Mesenchymal stem cell (in vitro differentiated cells and primary cell): ENCODE measurements at regions not wholly inside any gene's neighbourhood (a gene's known extent, or its start where the extent isn't known, plus 50 kb on each side); places are given as distances from the start of the nearest gene placed in this dataset.

Experiments used
- DNase-seq: peaks from one replicate; pipeline ENCODE4 v3.0.0-alpha.2; 2013
- H2AFZ ChIP-seq: one replicate; pipeline ENCODE4 v1.6.1; 2013; ENCODE audit warnings: low read depth, mild to moderate bottlenecking, control low read depth, inconsistent platforms, low read length, moderate library complexity
- H2AK5ac ChIP-seq: 2 replicates; pipeline ENCODE4 v1.6.1; 2013; ENCODE audit warnings: low read length, moderate library complexity, mild to moderate bottlenecking, inconsistent platforms; ENCODE audit not compliant: severe bottlenecking
- H2BK120ac ChIP-seq: one replicate; pipeline ENCODE4 v1.6.1; 2013; ENCODE audit warnings: low read depth, mild to moderate bottlenecking, inconsistent platforms, low read length, moderate library complexity
- H2BK12ac ChIP-seq, 2 experiments: one replicate each; pipeline ENCODE4 v1.6.1; 2013; ENCODE audit warnings: inconsistent platforms in 2 of 2, low read length in 2 of 2, mild to moderate bottlenecking in 2 of 2, moderate library complexity in 2 of 2, control low read depth in 1 of 2
- H2BK15ac ChIP-seq: one replicate; pipeline ENCODE4 v1.6.1; 2013; ENCODE audit warnings: mild to moderate bottlenecking, low read depth, inconsistent platforms; ENCODE audit not compliant: poor library complexity, severe bottlenecking
- H2BK5ac ChIP-seq: 2 replicates; pipeline ENCODE4 v1.6.1; 2013; ENCODE audit warnings: low read depth, mild to moderate bottlenecking, low read length, control low read depth, inconsistent platforms; ENCODE audit not compliant: poor library complexity, severe bottlenecking
- H3K14ac ChIP-seq, 2 experiments: one replicate each; pipeline ENCODE4 v1.6.1; 2013; ENCODE audit warnings: inconsistent platforms in 2 of 2, low read length in 2 of 2, control low read depth in 1 of 2, mild to moderate bottlenecking in 1 of 2, moderate library complexity in 1 of 2
- H3K18ac ChIP-seq, 2 experiments: one replicate each; pipeline ENCODE4 v1.6.1; 2013; ENCODE audit warnings: inconsistent platforms in 2 of 2, low read length in 2 of 2, control low read depth in 1 of 2, low read depth in 1 of 2, mild to moderate bottlenecking in 1 of 2
- H3K23ac ChIP-seq, 2 experiments: one replicate each; pipeline ENCODE4 v1.6.1; 2013; ENCODE audit warnings: inconsistent platforms in 2 of 2, low read length in 2 of 2, mild to moderate bottlenecking in 2 of 2, moderate library complexity in 2 of 2, control low read depth in 1 of 2
- H3K27ac ChIP-seq: 2 replicates; pipeline ENCODE4 v1.5.1; 2013; ENCODE audit warnings: mild to moderate bottlenecking, moderate library complexity, low read length, control low read depth, inconsistent platforms; ENCODE audit not compliant: poor library complexity, severe bottlenecking
- H3K27me3 ChIP-seq, 2 experiments: 2 replicates each; pipeline versions ENCODE4 v1.6.1 to v1.7.0; 2013; ENCODE audit warnings: low read length in 2 of 2, mild to moderate bottlenecking in 2 of 2, moderate library complexity in 2 of 2, control low read depth in 1 of 2, inconsistent platforms in 1 of 2; ENCODE audit not compliant: control insufficient read depth in 1 of 2, insufficient read depth in 1 of 2
- H3K36me3 ChIP-seq, 2 experiments: 2 replicates each; pipeline versions ENCODE4 v1.6.1 to v1.7.0; 2013; ENCODE audit warnings: low read length in 2 of 2, control low read depth in 1 of 2, inconsistent platforms in 1 of 2, low read depth in 1 of 2, mild to moderate bottlenecking in 1 of 2; ENCODE audit not compliant: insufficient read depth in 2 of 2, control insufficient read depth in 1 of 2
- H3K4ac ChIP-seq, 2 experiments: one replicate each; pipeline ENCODE4 v1.6.1; 2013; ENCODE audit warnings: inconsistent platforms in 2 of 2, low read length in 2 of 2, mild to moderate bottlenecking in 2 of 2, moderate library complexity in 2 of 2, control low read depth in 1 of 2, low read depth in 1 of 2
- H3K4me1 ChIP-seq: 2 replicates; pipeline ENCODE4 v1.6.1; 2013; ENCODE audit warnings: low read depth, low read length, control low read depth; ENCODE audit not compliant: control insufficient read depth, insufficient read depth
- H3K4me2 ChIP-seq: 2 replicates; pipeline ENCODE4 v1.6.1; 2013; ENCODE audit warnings: low read length, mild to moderate bottlenecking, inconsistent platforms; ENCODE audit not compliant: poor library complexity, severe bottlenecking
- H3K4me3 ChIP-seq, 2 experiments: 2 replicates each; pipeline versions ENCODE4 v1.5.1 to v1.7.0; 2013; ENCODE audit warnings: low read length in 2 of 2, mild to moderate bottlenecking in 2 of 2, control low read depth in 1 of 2, low read depth in 1 of 2; ENCODE audit not compliant: insufficient read depth in 1 of 2
- H3K79me1 ChIP-seq: replicated peaks from 2 replicates; pipeline ENCODE4 v1.6.1; 2013; ENCODE audit warnings: mild to moderate bottlenecking, control low read depth, low read length, inconsistent platforms; ENCODE audit not compliant: poor library complexity, severe bottlenecking
- H3K9ac ChIP-seq: 2 replicates; pipeline ENCODE4 v1.7.0; 2013; ENCODE audit warnings: mild to moderate bottlenecking, low read length, moderate library complexity
- H3K9me3 ChIP-seq: 2 replicates; pipeline ENCODE4 v1.7.0; 2013; ENCODE audit warnings: mild to moderate bottlenecking, low read length; ENCODE audit not compliant: control insufficient read depth
- H4K8ac ChIP-seq: one replicate; pipeline ENCODE4 v1.6.1; 2013; ENCODE audit warnings: inconsistent platforms, mild to moderate bottlenecking, low read length, moderate library complexity
- H4K91ac ChIP-seq: one replicate; pipeline ENCODE4 v1.6.1; 2013; ENCODE audit warnings: mild to moderate bottlenecking, low read length, inconsistent platforms
- WGBS: methylation state at CpG from one replicate; pipeline ENCODE4 v1.1.7; 2013; ENCODE audit warnings: mixed read lengths; 5-methylcytosine and 5-hydroxymethylcytosine counted together

DNA sequence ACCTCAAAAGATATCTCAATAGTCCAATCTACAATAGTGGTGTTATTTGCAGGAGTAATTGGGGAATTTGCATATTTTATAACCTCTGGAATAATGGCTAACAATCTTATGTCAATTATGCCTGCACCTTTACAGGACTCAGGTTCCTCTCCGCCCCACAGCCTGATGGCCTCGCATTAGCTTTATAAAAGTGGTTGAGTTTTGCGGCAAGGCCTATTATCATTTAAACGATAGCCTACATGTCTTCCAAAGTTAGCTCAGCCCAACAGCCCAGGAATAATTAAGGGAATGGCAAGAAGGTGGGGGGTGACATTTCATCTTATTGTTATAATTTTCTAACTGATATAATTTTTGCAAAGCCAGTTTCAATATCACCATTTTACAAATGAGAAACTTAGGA, 97.3 kb downstream of the RTP4 start:
- Histone ChIP-seq H3K18ac (no peak overlapping the region), H4K91ac (no peak overlapping the region), H2BK120ac (no peak overlapping the region), H3K4me1 (no peaks in the 10 kb centered on the region), H4K8ac (no peak overlapping the region), H3K4me3 (no peak overlapping the region), H3K9ac (no peak overlapping the region), H3K9me3 (peaks cover 5% of the 10 kb centered on the region), H2BK12ac (no peak overlapping the region), H3K36me3 (no peaks in the 10 kb centered on the region), H3K79me1 (no peaks in the 10 kb centered on the region), H2BK5ac (no peak overlapping the region), H3K4ac (no peak overlapping the region), H3K27me3 (peaks cover 0 to 3% of the 10 kb centered on the region in 2 experiments), H2BK15ac (no peak overlapping the region), H3K4me2 (no peak overlapping the region), H2AFZ (no peak overlapping the region), H2AK5ac (no peak overlapping the region), H3K27ac (no peak overlapping the region), H3K14ac (no peak overlapping the region), H3K23ac (no peak overlapping the region)
- no peak for DNase-seq
- 39% methylated on average over 3 of the region's 4 CpGs for WGBS

DNA sequence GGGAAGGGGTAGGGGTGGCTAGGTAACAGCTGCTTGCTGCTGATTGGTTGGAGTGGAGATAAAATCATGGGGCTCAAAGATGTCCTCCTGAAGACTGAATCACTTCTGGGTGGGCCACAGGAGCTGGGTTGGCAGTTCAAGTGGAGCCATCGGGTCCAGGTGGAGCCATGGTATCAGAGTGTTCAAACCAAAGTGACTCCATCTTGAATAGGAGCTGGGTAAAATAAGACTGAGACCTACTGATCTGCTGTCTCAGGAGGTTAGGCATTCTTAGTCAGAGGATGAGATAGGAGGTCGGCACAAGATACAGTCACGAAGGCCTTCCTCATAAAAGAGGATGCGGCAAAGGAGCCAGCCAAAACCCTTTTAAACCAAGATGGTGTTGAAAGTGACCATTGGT, 96.5 kb downstream of the RTP4 start:
- DNase-seq, result no peak
- WGBS, result 92% methylated on average over 4 of the region's 4 CpGs
- H3K4me2 ChIP-seq, result no peak overlapping the region

DNA sequence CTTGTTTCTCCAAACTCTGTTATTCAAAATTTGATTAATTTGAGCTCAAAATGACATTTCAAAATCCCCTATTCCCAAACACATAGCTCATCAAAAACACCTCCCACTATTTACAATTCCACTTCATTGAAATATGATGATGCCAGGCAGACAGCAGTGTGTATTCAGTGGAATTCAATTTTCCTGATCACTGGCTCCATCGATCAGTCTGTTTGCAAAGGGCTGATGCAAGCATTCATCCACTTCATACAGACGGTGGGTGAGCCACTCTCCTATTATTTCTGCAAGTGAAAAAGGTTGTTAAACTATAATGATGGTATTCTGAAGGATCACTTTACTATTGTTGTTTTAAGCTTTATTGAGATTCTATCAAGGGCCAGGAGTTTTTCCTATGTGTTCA, 90.7 kb downstream of the RTP4 start:
- Histone ChIP-seq H3K9me3 (no peaks in the 10 kb centered on the region), H3K36me3 (no peaks in the 10 kb centered on the region), H3K14ac (no peak overlapping the region), H2AFZ (no peak overlapping the region), H3K4ac (no peak overlapping the region), H2BK5ac (no peak overlapping the region), H3K79me1 (no peaks in the 10 kb centered on the region), H2BK12ac (no peak overlapping the region), H3K4me1 (no peaks in the 10 kb centered on the region), H3K23ac (no peak overlapping the region), H3K18ac (no peak overlapping the region), H3K27me3 (peaks cover 0 to 3% of the 10 kb centered on the region in 2 experiments), H3K9ac (no peak overlapping the region), H3K4me2 (no peak overlapping the region), H2BK120ac (no peak overlapping the region), H4K91ac (no peak overlapping the region), H4K8ac (no peak overlapping the region), H3K27ac (no peak overlapping the region), H3K4me3 (no peak overlapping the region), H2BK15ac (no peak overlapping the region), H2AK5ac (no peak overlapping the region)
- 90% methylated on average over 2 of the region's 2 CpGs for WGBS
- no peak for DNase-seq

More for the DNA sequence above, 96.5 kb downstream of the RTP4 start:
- Histone ChIP-seq H2BK15ac (no peak overlapping the region), H3K27me3 (peaks cover 0 to 3% of the 10 kb centered on the region in 2 experiments), H3K4ac (no peak overlapping the region), H2AFZ (no peak overlapping the region), H3K27ac (no peak overlapping the region), H3K18ac (no peak overlapping the region), H3K79me1 (no peaks in the 10 kb centered on the region), H3K36me3 (no peaks in the 10 kb centered on the region), H2BK5ac (no peak overlapping the region), H3K4me3 (no peak overlapping the region), H3K23ac (no peak overlapping the region), H4K8ac (no peak overlapping the region), H3K14ac (no peak overlapping the region), H3K9me3 (peaks cover 5% of the 10 kb centered on the region), H3K9ac (no peak overlapping the region), H2AK5ac (no peak overlapping the region), H2BK120ac (no peak overlapping the region), H4K91ac (no peak overlapping the region), H3K4me1 (no peaks in the 10 kb centered on the region), H2BK12ac (no peak overlapping the region)

DNA sequence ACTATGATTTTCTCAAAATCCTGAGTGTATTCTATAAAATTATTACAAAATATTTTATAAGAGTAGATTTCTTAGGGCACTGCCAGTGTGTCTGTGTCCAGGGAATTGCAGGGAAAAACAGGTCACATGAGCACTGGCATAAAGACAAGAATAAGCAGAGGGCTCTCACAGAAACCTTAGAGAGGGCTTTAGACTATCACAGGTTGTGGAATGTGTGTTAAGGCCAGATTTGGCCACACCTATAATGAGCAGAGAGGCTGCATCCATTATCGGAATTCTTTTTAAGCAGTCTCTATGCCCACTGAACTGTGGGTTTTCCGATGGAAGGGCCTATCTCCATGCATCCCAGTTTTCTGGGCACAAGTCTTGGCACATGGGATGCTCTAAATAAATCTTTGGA, 90.2 kb downstream of the RTP4 start:
- H2BK120ac ChIP-seq, result no peak overlapping the region
- no peak overlapping the region for H3K4me2 ChIP-seq
- H3K27me3 ChIP-seq, result peaks cover 0 to 3% of the 10 kb centered on the region in 2 experiments
- no peak overlapping the region for H2AK5ac ChIP-seq
- WGBS, result 100% methylated on average over 1 of the region's 2 CpGs
- no peak overlapping the region for H4K8ac ChIP-seq
- no peak overlapping the region for H2AFZ ChIP-seq
- H3K9me3 ChIP-seq, result no peaks in the 10 kb centered on the region
- no peaks in the 10 kb centered on the region for H3K79me1 ChIP-seq
- H3K4me1 ChIP-seq, result no peaks in the 10 kb centered on the region
- no peak overlapping the region for H3K18ac ChIP-seq
- H3K36me3 ChIP-seq, result no peaks in the 10 kb centered on the region
- H4K91ac ChIP-seq, result no peak overlapping the region
- no peak overlapping the region for H2BK5ac ChIP-seq
- H3K4ac ChIP-seq, result no peak overlapping the region
- no peak overlapping the region for H3K27ac ChIP-seq
- H2BK12ac ChIP-seq, result no peak overlapping the region
- H3K14ac ChIP-seq, result no peak overlapping the region
- H3K23ac ChIP-seq, result no peak overlapping the region
- no peak overlapping the region for H2BK15ac ChIP-seq
- H3K9ac ChIP-seq, result no peak overlapping the region
- no peak for DNase-seq
- H3K4me3 ChIP-seq, result no peak overlapping the region
